ENCODE measurements at regions not wholly inside any gene's neighbourhood (a gene's known extent, or its start where the extent isn't known, plus 50 kb on each side); places are given as distances from the start of the nearest gene placed in this dataset.

DNA sequence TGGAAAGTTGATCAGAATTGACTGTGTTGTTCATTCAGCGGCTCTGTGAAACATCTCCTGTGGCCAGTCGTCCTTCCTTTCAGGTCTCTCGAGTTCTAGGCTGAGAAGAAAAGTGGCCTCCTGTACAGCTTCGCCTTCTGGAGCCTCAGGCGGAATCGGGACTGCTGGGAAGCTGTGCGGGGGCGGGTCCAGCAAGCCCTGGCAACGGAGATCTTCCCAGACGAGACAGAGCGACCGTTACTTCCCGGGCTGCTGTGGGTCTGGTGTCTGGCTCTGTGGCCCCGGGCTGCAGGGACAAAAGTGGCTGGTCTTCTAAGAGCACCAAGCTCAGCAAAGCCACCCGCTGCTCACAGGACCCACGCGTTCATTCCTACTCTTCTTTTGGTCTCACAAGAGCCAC lies 88.6 kb upstream of the CACNA2D3 start:
- H3K4me3 ChIP-seq (ENCODE audit: control insufficient read depth, low read depth, low read length) = no peak overlapping the region

GRCh38 chr3:54032598-54032997 lies 89.8 kb upstream of the CACNA2D3 start:
- no peak for TF ChIP-seq CTCF (conservative IDR thresholded peaks at IDR 0.05; ENCODE audit: control insufficient read depth, insufficient read depth, low read depth, low read length)

More for the DNA sequence above, 88.6 kb upstream of the CACNA2D3 start:
- no peak for TF ChIP-seq CTCF (conservative IDR thresholded peaks at IDR 0.05; ENCODE audit: control insufficient read depth, insufficient read depth, low read depth, low read length)
- DNase-seq (ENCODE audit: low read depth) = no peak

GRCh38 chr3:54028372-54028771 lies 94.0 kb upstream of the CACNA2D3 start:
- no peak for TF ChIP-seq CTCF (conservative IDR thresholded peaks at IDR 0.05; ENCODE audit: control insufficient read depth, insufficient read depth, low read depth, low read length)
- no peak for DNase-seq (ENCODE audit: low read depth)
- no peak overlapping the region for H3K4me3 ChIP-seq (ENCODE audit: control insufficient read depth, low read depth, low read length)

More at GRCh38 chr3:54032598-54032997, 89.8 kb upstream of the CACNA2D3 start:
- no peak overlapping the region for H3K4me3 ChIP-seq (ENCODE audit: control insufficient read depth, low read depth, low read length)
- DNase-seq (ENCODE audit: low read depth) = no peak

GRCh38 chr3:54026543-54026942 lies 95.8 kb upstream of the CACNA2D3 start:
- no peak for DNase-seq (ENCODE audit: low read depth)
- H3K4me3 ChIP-seq (ENCODE audit: control insufficient read depth, low read depth, low read length) = no peak overlapping the region
- TF ChIP-seq CTCF (conservative IDR thresholded peaks at IDR 0.05; ENCODE audit: control insufficient read depth, insufficient read depth, low read depth, low read length) = no peak

GRCh38 chr3:54021071-54021470 lies 101.3 kb upstream of the CACNA2D3 start:
- no peak overlapping the region for H3K4me3 ChIP-seq (ENCODE audit: control insufficient read depth, low read depth, low read length)
- no peak for DNase-seq (ENCODE audit: low read depth)
- no peak for TF ChIP-seq CTCF (conservative IDR thresholded peaks at IDR 0.05; ENCODE audit: control insufficient read depth, insufficient read depth, low read depth, low read length)

DNA sequence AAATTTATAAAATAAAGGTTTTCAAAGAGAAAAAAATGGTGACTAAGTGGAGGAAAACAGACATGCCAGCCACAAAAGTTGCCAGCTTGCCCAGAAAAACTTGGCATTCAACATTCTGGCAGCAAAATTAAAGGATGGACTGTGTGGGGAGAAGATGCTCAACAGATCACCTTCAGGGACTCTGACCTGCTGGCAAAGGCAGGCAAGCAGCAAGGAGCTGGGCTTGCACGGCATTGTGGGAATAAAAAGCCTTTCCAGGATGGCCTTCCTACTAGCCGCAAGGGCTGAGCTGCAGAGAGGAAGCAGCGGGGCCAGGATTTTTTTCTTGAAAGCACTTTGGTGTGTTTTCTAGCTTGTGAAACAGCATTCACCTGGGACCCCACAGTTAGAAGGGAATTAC lies 101.9 kb upstream of the CACNA2D3 start:
- no peak for DNase-seq (ENCODE audit: low read depth)
- TF ChIP-seq CTCF (conservative IDR thresholded peaks at IDR 0.05; ENCODE audit: control insufficient read depth, insufficient read depth, low read depth, low read length) = no peak
- no peak overlapping the region for H3K4me3 ChIP-seq (ENCODE audit: control insufficient read depth, low read depth, low read length)

DNA sequence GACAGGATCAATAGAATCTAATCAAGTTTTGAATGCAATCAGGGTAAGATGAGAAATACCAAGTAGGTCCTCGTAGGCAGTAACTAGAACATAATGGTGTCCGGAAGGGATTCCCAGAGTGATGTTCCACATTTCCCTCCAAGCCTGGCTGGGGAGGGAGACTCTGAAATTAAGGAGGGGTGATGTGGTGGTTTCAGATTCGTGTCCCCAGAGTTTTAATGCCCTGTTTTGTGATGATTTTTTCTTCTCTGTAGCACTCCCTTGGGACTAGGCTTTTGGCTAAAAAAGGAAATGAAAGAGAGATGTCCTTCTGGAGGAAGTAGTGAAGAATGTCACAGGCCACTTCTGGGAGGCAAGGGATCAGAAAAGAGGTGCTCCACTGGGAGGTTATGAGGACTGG lies 108.3 kb upstream of the CACNA2D3 start:
- TF ChIP-seq CTCF (conservative IDR thresholded peaks at IDR 0.05; ENCODE audit: control insufficient read depth, insufficient read depth, low read depth, low read length) = no peak

More for the DNA sequence above, 108.3 kb upstream of the CACNA2D3 start:
- no peak overlapping the region for H3K4me3 ChIP-seq (ENCODE audit: control insufficient read depth, low read depth, low read length)
- DNase-seq (ENCODE audit: low read depth) = no peak

All from fibroblast of mammary gland (primary cell).